NT2/D1 (cell line): ENCODE measurements at regions not wholly inside any gene's neighbourhood (a gene's known extent, or its start where the extent isn't known, plus 50 kb on each side); places are given as distances from the start of the nearest gene placed in this dataset.

Experiments used
- SUZ12 ChIP-seq: IDR thresholded peaks from 2 replicates; pipeline ENCODE4 v1.6.1; 2011; ENCODE audit not compliant: insufficient read length, insufficient read depth; ENCODE audit errors: extremely low read depth
- YY1 ChIP-seq: IDR thresholded peaks from 2 replicates; pipeline ENCODE4 v1.6.1; 2011; ENCODE audit not compliant: insufficient read length, insufficient read depth
- ZNF274 ChIP-seq: IDR thresholded peaks from 2 replicates; pipeline ENCODE4 v1.6.1; 2011; ENCODE audit warnings: mild to moderate bottlenecking, low read depth, low read length

GRCh38 chr4:123055943-123056342 is 133.5 kb upstream of the NUDT6 start:
- TF ChIP-seq ZNF274 (no peak), YY1 (no peak), SUZ12 (no peak)
